GM13977 (cell line): ENCODE measurements at regions not wholly inside any gene's neighbourhood (a gene's known extent, or its start where the extent isn't known, plus 50 kb on each side); places are given as distances from the start of the nearest gene placed in this dataset.

Experiments used
- DNase-seq: peaks from one replicate; pipeline ENCODE4 v3.0.0; 2012; ENCODE audit warnings: low spot score
- CTCF ChIP-seq: IDR thresholded peaks from 2 replicates; pipeline ENCODE4 v1.5.1; 2012; ENCODE audit warnings: mild to moderate bottlenecking, control low read depth; ENCODE audit not compliant: insufficient read depth; ENCODE audit errors: extremely low read depth, missing control alignments
- in situ Hi-C: fragments of 300-500 bp; cut with MboI; formaldehyde crosslinking; loops from one replicate; pipeline ENCODE4 v1.12.0; 2022; ENCODE audit warnings: low sequenced_read_pairs, low pct_unique_long_range_greater_than_20kb, mixed read lengths, inconsistent platforms; ENCODE audit not compliant: unreplicated experiment

DNA sequence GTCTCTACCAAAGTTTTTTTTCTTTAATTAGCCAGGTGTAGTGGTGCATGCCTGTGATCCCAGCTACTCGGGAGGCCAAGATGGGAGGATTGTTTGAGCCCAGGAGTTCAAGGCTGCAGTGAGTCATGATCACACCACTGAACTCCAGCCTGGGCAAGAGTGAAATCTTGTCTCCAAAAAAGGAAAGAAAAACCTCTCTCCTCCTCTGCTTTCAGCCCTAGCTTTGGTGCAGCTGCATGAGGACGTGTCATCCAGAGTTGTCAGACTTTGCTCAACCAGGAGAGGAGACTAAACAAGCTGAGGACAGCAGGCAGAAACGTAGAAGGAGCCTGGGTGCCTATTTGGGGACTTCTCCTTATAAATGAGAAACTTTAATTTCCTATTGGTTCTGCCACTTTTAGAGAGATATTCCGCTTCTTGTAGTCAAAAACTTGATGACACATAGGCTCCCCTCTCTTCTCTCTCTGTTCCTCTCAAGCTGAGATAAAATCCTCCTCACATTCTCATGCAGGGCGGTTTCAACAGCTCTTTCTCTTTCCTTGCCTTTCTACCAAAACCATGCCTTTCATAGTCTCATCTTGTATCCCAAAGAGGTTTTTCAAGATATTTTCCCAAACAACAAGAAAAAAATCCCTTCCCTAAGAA lies 205.4 kb downstream of the ARHGAP12 start:
- in situ Hi-C loops: no loop called here
- TF ChIP-seq CTCF: no peak
- DNase-seq: no peak

- in situ Hi-C loops: no loop called here
These were observed 207.5 kb downstream of the ARHGAP12 start for GRCh38 chr10:31721096-31721495.

GRCh38 chr10:31720546-31720945 lies 208.1 kb downstream of the ARHGAP12 start:
- no peak for DNase-seq
- in situ Hi-C loops: no loop called here
- TF ChIP-seq CTCF: no peak

More at GRCh38 chr10:31721096-31721495, 207.5 kb downstream of the ARHGAP12 start:
- DNase-seq: no peak
- no peak for TF ChIP-seq CTCF

- in situ Hi-C loops: no loop called here
- no peak for TF ChIP-seq CTCF
- no peak for DNase-seq
These were observed 219.2 kb downstream of the ARHGAP12 start for GRCh38 chr10:31709476-31709875.

GRCh38 chr10:31709028-31709427 lies 219.6 kb downstream of the ARHGAP12 start:
- DNase-seq: no peak
- peak; percentile 37 for TF ChIP-seq CTCF
- in situ Hi-C loops: no loop called here

DNA sequence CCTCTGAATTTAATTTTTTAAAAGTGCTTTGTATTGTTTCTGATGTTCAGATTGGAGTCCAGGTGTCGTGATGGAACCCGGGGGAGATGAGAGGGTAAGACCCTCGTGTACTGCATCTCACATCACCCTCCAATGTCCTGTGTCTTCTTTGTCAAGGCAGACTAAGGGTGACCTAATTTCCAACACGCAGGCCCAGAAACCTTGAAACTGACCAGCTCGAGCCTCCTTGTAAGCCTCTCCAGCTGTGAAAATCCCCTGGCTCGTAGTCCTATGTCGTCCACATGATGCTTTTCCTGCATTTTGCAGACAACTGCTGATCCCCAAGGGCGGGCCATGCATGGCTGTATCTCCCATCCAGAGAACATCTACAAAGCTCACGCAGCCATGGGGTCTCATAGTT lies 220.2 kb downstream of the ARHGAP12 start:
- in situ Hi-C loops: no loop called here
- DNase-seq: no peak

More for the DNA sequence above, 220.2 kb downstream of the ARHGAP12 start:
- TF ChIP-seq CTCF: no peak
